H9 (cell line): ENCODE measurements at regions not wholly inside any gene's neighbourhood (a gene's known extent, or its start where the extent isn't known, plus 50 kb on each side); places are given as distances from the start of the nearest gene placed in this dataset.

ENCODE experiments used
- DNase-seq: peaks from one replicate; pipeline ENCODE4 v3.0.0-alpha.2; 2017
- H2AFZ ChIP-seq: one replicate; pipeline ENCODE4 v1.6.1; 2013; ENCODE audit warnings: mild to moderate bottlenecking, low read length, control low read depth, moderate library complexity
- H2AK5ac ChIP-seq: 2 replicates; pipeline ENCODE4 v1.6.1; 2013; ENCODE audit warnings: low read length, control low read depth, mixed read lengths; ENCODE audit not compliant: insufficient read length
- H2BK120ac ChIP-seq: one replicate; pipeline ENCODE4 v1.6.1; 2013; ENCODE audit warnings: low read depth, mild to moderate bottlenecking, low read length, control low read depth, inconsistent platforms; ENCODE audit not compliant: poor library complexity, severe bottlenecking
- H2BK12ac ChIP-seq: 2 replicates; pipeline ENCODE4 v1.6.1; 2013; ENCODE audit warnings: low read length, control low read depth, mixed read lengths, low read depth; ENCODE audit not compliant: insufficient read length
- H2BK15ac ChIP-seq: 2 replicates; pipeline ENCODE4 v1.6.1; 2013; ENCODE audit warnings: low read depth, low read length, control low read depth
- H2BK20ac ChIP-seq: one replicate; pipeline ENCODE4 v1.6.1; 2013; ENCODE audit warnings: low read depth, mild to moderate bottlenecking, low read length, control low read depth, inconsistent platforms; ENCODE audit not compliant: poor library complexity, severe bottlenecking
- H2BK5ac ChIP-seq: 2 replicates; pipeline ENCODE4 v1.6.1; 2013; ENCODE audit warnings: low read length, control low read depth, mixed read lengths; ENCODE audit not compliant: insufficient read length
- H3K14ac ChIP-seq: 2 replicates; pipeline ENCODE4 v1.6.1; 2013; ENCODE audit warnings: low read length, control low read depth; ENCODE audit not compliant: insufficient read depth
- H3K18ac ChIP-seq: 2 replicates; pipeline ENCODE4 v1.6.1; 2013; ENCODE audit warnings: low read depth, mild to moderate bottlenecking, mixed read lengths, low read length, control low read depth; ENCODE audit not compliant: insufficient read length
- H3K23ac ChIP-seq: 2 replicates; pipeline ENCODE4 v1.6.1; 2013; ENCODE audit warnings: low read length, control low read depth, mixed read lengths, low read depth; ENCODE audit not compliant: insufficient read length
- H3K23me2 ChIP-seq: 2 replicates; pipeline ENCODE4 v1.6.1; 2013; ENCODE audit warnings: low read depth, mild to moderate bottlenecking, mixed read lengths, low read length, control low read depth; ENCODE audit not compliant: insufficient read length, poor library complexity, severe bottlenecking
- H3K27ac ChIP-seq: 2 replicates; pipeline ENCODE4 v1.5.1; 2013; ENCODE audit warnings: low read length, control low read depth, mixed read lengths, low read depth; ENCODE audit not compliant: insufficient read length
- H3K27me3 ChIP-seq: 2 replicates; pipeline ENCODE4 v1.6.1; 2013; ENCODE audit warnings: low read length, control low read depth, inconsistent platforms; ENCODE audit not compliant: insufficient read depth
- H3K4ac ChIP-seq: 2 replicates; pipeline ENCODE4 v1.6.1; 2013; ENCODE audit warnings: low read depth, mild to moderate bottlenecking, control low read depth, inconsistent platforms, low read length, moderate library complexity
- H3K4me1 ChIP-seq: 2 replicates; pipeline ENCODE4 v1.6.1; 2013; ENCODE audit warnings: low read length, control low read depth, inconsistent platforms; ENCODE audit not compliant: insufficient read depth
- H3K4me2 ChIP-seq: 2 replicates; pipeline ENCODE4 v1.6.1; 2013; ENCODE audit warnings: low read length, control low read depth, mixed read lengths; ENCODE audit not compliant: insufficient read length, insufficient read depth
- H3K56ac ChIP-seq: 2 replicates; pipeline ENCODE4 v1.6.1; 2013; ENCODE audit warnings: low read depth, mild to moderate bottlenecking, mixed read lengths, low read length, control low read depth; ENCODE audit not compliant: insufficient read length
- H3K79me1 ChIP-seq: 2 replicates; pipeline ENCODE4 v1.6.1; 2013; ENCODE audit warnings: low read depth, mild to moderate bottlenecking, moderate library complexity, low read length, control low read depth, inconsistent platforms; ENCODE audit not compliant: insufficient read depth, poor library complexity, severe bottlenecking
- H3K79me2 ChIP-seq: 2 replicates; pipeline ENCODE4 v1.6.1; 2013; ENCODE audit warnings: low read length, control low read depth, inconsistent platforms; ENCODE audit not compliant: insufficient read depth
- H3K9ac ChIP-seq: 2 replicates; pipeline ENCODE4 v1.6.1; 2013; ENCODE audit warnings: low read length, control low read depth, mixed read lengths; ENCODE audit not compliant: insufficient read length; ENCODE audit errors: extremely low read depth
- H3K9me3 ChIP-seq: one replicate; pipeline ENCODE4 v1.6.1; 2013; ENCODE audit warnings: low read depth, low read length, inconsistent platforms; ENCODE audit not compliant: control insufficient read depth
- H3T11ph ChIP-seq: one replicate; pipeline ENCODE4 v1.6.1; 2013; ENCODE audit warnings: mild to moderate bottlenecking, low read length, control low read depth, inconsistent platforms
- H4K20me1 ChIP-seq: one replicate; pipeline ENCODE4 v1.6.1; 2013; ENCODE audit not compliant: control insufficient read depth, insufficient read length, insufficient read depth
- H4K5ac ChIP-seq: 2 replicates; pipeline ENCODE4 v1.6.1; 2013; ENCODE audit warnings: low read depth, mild to moderate bottlenecking, mixed read lengths, low read length, control low read depth; ENCODE audit not compliant: insufficient read length
- H4K8ac ChIP-seq: replicated peaks from 2 replicates; pipeline ENCODE4 v1.6.1; 2013; ENCODE audit warnings: low read length, control low read depth, mixed read lengths, low read depth; ENCODE audit not compliant: insufficient read length
- H4K91ac ChIP-seq: 2 replicates; pipeline ENCODE4 v1.6.1; 2013; ENCODE audit warnings: low read depth, mild to moderate bottlenecking, moderate library complexity, mixed read lengths, low read length, control low read depth; ENCODE audit not compliant: insufficient read length
- H3K27ac Mint-ChIP-seq, 3 experiments: 2 replicates in 2 of 3; 3 replicates in 1 of 3; pipeline ENCODE4 v1.8.0; 2020 to 2021; ENCODE audit warnings: mixed read lengths in 3 of 3, mild to moderate bottlenecking in 1 of 3, moderate library complexity in 1 of 3
- H3K27me3 Mint-ChIP-seq: 2 replicates; pipeline ENCODE4 v1.8.0; 2021; ENCODE audit warnings: low read depth, mild to moderate bottlenecking, moderate library complexity, mixed read lengths
- H3K36me3 Mint-ChIP-seq, 3 experiments: 2 replicates in 2 of 3; 3 replicates in 1 of 3; pipeline ENCODE4 v1.8.0; 2020 to 2021; ENCODE audit warnings: low read depth in 3 of 3, mixed read lengths in 3 of 3; ENCODE audit not compliant: insufficient read depth in 1 of 3
- H3K4me1 Mint-ChIP-seq, 2 experiments: 2 replicates each; pipeline ENCODE4 v1.8.0; 2020; ENCODE audit warnings: mixed read lengths in 2 of 2
- H3K4me3 Mint-ChIP-seq, 2 experiments: 2 replicates in 1 of 2; 3 replicates in 1 of 2; pipeline ENCODE4 v1.8.0; 2020 to 2021; ENCODE audit warnings: mild to moderate bottlenecking in 2 of 2, mixed read lengths in 2 of 2, moderate library complexity in 1 of 2
- H3K9me3 Mint-ChIP-seq, 2 experiments: 2 replicates in 1 of 2; 3 replicates in 1 of 2; pipeline ENCODE4 v1.8.0; 2020; ENCODE audit warnings: mild to moderate bottlenecking in 2 of 2, mixed read lengths in 2 of 2, moderate library complexity in 1 of 2
- WGBS: extraction: QIAGEN DNeasy Blood & Tissue Kit; methylation state at CpG from one replicate; pipeline ENCODE4 v1.1.7; 2013; ENCODE audit warnings: missing lambda C conversion rate, low lambda C conversion rate, mixed read lengths; ENCODE audit not compliant: insufficient read length; ENCODE audit errors: extremely low coverage; 5-methylcytosine and 5-hydroxymethylcytosine counted together
- TF ChIP-seq, protein P1 (sequence below): fragments of 200-600 bp; sonication (generic); conservative IDR thresholded peaks from 3 replicates; pipeline ENCODE4 v1.8.0; 2021; ENCODE audit warnings: antibody characterized with exemption, mild to moderate bottlenecking

DNA sequence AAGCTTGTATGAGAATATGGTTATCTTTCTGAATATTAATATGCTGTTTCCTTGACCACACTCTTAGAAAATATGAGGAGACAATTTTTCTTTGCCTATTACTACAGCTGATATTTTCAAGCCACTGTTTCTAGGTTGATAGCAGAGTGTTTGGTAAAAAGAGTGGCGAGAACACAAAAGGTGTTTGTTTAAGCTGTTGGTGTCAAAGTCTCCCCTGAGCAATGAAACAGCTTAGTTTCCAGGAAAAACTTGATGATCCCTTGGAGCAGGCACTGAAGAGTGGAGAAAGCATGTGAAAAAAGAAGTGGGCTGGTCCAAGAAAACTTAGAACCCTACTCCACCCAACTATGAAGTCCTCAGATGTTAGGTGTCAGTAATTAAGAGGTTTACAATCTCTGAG lies 182.7 kb downstream of the TFAP2B start:
- Histone ChIP-seq H4K8ac (no peak overlapping the region), H2BK20ac (no peak overlapping the region), H4K20me1 (no peaks in the 10 kb centered on the region), H2BK12ac (no peak overlapping the region), H3K4me2 (no peak overlapping the region), H3K27ac (no peak overlapping the region), H3K23ac (no peak overlapping the region), H3T11ph (no peak overlapping the region), H2BK120ac (no peak overlapping the region), H3K79me2 (no peaks in the 10 kb centered on the region), H4K5ac (no peak overlapping the region), H2BK15ac (no peak overlapping the region), H2AFZ (no peak overlapping the region), H2BK5ac (no peak overlapping the region), H4K91ac (no peak overlapping the region), H3K4me1 (no peaks in the 10 kb centered on the region), H3K9ac (no peak overlapping the region), H3K27me3 (no peaks in the 10 kb centered on the region), H3K56ac (no peak overlapping the region), H3K9me3 (no peaks in the 10 kb centered on the region), H3K79me1 (no peaks in the 10 kb centered on the region), H2AK5ac (no peak overlapping the region), H3K4ac (no peak overlapping the region), H3K18ac (no peak overlapping the region), H3K14ac (no peak overlapping the region), H3K23me2 (no peaks in the 10 kb centered on the region)
- TF ChIP-seq, protein P1, sequence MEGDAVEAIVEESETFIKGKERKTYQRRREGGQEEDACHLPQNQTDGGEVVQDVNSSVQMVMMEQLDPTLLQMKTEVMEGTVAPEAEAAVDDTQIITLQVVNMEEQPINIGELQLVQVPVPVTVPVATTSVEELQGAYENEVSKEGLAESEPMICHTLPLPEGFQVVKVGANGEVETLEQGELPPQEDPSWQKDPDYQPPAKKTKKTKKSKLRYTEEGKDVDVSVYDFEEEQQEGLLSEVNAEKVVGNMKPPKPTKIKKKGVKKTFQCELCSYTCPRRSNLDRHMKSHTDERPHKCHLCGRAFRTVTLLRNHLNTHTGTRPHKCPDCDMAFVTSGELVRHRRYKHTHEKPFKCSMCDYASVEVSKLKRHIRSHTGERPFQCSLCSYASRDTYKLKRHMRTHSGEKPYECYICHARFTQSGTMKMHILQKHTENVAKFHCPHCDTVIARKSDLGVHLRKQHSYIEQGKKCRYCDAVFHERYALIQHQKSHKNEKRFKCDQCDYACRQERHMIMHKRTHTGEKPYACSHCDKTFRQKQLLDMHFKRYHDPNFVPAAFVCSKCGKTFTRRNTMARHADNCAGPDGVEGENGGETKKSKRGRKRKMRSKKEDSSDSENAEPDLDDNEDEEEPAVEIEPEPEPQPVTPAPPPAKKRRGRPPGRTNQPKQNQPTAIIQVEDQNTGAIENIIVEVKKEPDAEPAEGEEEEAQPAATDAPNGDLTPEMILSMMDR: no peak
- Mint-ChIP-seq H3K27ac (no peak overlapping the region), H3K4me3 (no peak overlapping the region), H3K36me3 (no peaks in the 10 kb centered on the region), H3K4me1 (no peaks in the 10 kb centered on the region), H3K27me3 (peaks cover 4% of the 10 kb centered on the region), H3K9me3 (no peaks in the 10 kb centered on the region)
- WGBS: no CpG with 5 or more reads among the region's 1 CpG
- no peak for DNase-seq
